RCC 7860 (cell line): ENCODE measurements at regions not wholly inside any gene's neighbourhood (a gene's known extent, or its start where the extent isn't known, plus 50 kb on each side); places are given as distances from the start of the nearest gene placed in this dataset.

Experiments
- DNase-seq: peaks from one replicate; pipeline ENCODE4 v3.0.0-alpha.2; 2015; ENCODE audit warnings: low spot score
- FAIRE-seq: peaks from 2 replicates; lab custom pipeline; 2012; peaks lifted over from hg19 to GRCh38; lab: Jason Lieb, UNC

DNA sequence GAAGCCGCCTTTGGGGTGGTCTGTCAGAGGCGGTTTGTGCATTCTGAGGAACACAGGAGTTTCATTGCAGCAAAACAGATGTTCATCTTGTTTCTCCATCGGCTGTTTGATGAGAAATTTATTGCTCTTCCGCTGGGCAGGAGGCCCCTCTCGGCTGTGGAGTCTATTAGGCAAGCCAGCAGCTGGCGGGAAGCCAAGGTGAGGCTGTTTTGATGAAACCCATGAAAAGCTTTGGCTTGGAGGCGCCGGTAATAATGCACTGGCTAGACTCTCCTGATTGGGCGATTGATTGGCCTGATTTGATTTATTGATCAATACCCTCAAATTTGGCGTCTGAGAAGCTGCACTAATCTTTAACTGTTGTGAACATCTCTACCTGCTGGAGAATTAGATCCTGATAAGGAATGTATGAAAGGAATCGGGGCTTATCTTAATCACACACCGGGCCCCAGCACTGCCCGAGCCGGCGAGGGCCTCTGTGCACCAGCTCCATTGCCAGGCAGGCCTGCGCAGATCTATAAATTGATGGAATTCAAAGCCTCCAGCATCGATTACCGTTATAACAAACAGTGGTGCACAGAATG is 187.7 kb downstream of the PHETA1 start:
- FAIRE-seq (no peak), DNase-seq (no peak)

DNA sequence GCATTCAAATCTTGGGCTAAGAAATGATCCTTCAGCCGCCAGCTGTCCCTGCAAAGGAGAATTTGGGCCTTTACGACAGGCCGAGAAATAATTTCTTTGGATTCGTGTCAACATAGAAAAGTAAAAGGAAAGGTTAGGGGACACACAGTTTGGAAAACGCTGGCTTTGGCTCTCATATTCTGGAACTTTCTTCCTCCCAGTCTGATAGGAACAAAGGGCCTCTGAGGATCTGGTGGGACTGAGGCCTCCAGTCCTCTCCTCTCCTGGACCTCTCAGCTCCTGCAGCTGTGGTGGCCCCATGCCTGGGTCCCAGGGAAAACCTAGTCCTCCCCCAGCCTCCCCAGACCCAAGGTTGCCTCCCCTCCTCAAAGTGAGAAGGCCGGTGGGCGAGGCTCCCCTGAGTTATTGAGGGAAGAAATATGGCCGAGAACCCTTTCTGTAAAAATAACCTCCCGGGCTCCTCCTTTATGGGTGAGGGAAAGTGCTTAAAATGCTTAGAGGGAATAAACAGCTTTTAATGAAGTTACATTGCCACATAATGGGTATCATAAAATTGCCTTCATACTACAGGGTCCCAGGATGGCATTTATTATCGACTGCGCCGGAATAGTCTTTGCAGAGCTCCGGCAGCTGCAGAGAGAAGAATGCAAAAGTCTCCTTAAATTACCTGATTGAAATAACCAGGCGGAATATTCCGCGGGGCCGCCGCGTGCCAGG is 188.3 kb downstream of the PHETA1 start:
- no peak for FAIRE-seq
- DNase-seq, result no peak

DNA sequence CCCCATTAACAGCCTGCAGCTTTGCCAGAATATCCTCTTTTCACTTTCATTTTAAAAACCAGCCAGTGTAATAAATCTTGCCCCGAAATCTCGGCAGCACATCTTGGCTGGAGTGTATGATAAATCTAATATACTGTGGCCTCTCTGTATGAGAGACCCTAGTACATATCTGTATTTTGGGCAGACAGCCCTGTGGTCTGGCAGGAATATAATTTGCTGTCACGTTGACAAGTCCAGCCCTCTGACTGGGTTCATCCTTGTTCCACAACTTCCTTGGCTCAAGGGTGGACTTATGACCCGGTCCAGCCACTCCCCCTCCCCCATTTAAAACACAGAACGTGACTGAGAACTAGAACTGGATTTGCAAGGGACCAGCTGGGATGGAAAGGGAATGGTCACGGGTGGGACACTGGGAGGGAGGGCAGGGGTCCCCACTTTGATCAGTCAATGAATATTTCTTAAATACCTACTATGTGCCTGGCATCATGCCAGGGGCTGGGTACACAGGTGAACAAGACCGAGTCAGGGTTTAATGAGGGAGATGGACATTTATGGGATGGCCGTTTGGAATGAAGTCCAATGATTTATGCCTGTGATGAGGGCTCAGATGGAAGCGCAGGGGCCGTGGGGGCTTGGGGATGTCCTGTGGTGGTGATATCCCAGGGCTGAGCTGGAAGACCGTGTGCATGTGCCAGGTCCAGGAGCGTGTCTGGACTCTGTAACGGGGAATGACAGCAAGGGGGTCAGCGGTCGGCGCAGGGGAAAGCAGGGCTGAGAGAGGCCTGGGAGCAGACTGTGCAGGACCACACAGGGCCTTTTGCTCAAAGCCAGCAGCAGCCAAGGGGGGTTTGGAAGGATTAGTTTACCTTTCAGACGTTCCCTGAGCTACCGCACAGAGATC is 190.5 kb downstream of the PHETA1 start:
- no peak for DNase-seq
- no peak for FAIRE-seq

- FAIRE-seq (no peak), DNase-seq (no peak)
Measured at GRCh38 chr12:111175396-111176094, 193.3 kb downstream of the PHETA1 start.

- DNase-seq (no peak), FAIRE-seq (no peak)
Measured at GRCh38 chr12:111174961-111175345, 193.9 kb downstream of the PHETA1 start.

DNA sequence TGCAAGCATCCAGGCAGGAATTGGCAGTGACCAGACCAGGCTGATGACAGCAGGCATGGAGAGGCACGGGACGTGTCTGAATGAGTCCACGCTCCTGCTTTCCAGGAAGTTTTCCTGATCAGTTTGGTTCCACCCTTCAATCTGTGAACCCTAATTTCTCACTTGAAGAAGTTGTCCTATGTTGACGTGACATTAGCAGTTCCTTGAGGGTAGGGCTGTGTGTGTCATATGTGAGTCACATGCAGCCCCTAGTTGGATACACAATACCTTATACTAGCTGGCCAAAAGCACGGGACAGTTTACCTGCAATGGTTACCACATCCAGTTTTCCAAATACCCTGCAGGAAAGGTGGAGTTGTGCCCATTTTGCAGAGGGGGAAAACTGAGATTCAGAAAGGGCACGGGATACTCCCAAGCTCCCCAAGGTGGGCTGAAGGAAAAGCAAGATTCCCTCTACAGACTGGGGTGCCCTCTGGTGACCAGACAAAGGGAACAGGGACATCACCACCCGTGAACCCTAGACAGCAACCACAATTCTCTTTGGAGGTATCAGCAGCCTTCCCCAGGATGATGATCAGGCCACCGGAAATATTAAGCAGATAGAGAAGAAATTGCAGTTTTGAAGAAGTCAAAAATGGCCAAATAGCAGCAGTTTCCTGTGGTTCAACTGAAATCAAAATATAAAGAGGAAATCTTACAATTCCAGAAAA is 194.5 kb downstream of the PHETA1 start:
- no peak for DNase-seq
- FAIRE-seq, result no peak

DNA sequence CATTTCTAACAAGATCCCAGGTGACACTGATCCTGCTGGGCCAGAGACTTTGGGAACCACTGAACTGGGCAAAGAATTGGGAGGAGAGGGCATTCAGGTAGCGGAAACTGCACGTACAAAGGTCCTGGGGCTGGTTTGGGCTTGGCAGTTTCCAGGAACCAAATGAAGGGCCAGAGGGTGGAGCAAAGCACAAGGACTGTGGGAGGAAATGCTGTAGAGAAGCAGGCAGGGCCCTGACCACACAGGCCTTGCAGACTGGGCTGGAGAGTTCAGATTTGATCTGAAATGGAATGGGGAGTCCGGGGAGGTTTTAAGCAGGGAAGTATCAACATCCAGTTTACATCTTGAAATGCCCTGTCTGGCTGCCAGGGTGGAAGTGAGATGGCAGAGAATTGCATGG is 195.1 kb downstream of the PHETA1 start:
- DNase-seq (no peak), FAIRE-seq (no peak)

- no peak for FAIRE-seq
- no peak for DNase-seq
Measured at GRCh38 chr12:111173391-111173790, 195.5 kb downstream of the PHETA1 start.

GRCh38 chr12:111172786-111173185 is 196.1 kb downstream of the PHETA1 start:
- FAIRE-seq (no peak), DNase-seq (no peak)

GRCh38 chr12:111171832-111172231 is 197.1 kb downstream of the PHETA1 start:
- DNase-seq (no peak), FAIRE-seq (no peak)

GRCh38 chr12:111171345-111171744 is 197.6 kb downstream of the PHETA1 start:
- DNase-seq (no peak), FAIRE-seq (no peak)

GRCh38 chr12:111170543-111170942 is 198.4 kb downstream of the PHETA1 start:
- FAIRE-seq (no peak), DNase-seq (no peak)

DNA sequence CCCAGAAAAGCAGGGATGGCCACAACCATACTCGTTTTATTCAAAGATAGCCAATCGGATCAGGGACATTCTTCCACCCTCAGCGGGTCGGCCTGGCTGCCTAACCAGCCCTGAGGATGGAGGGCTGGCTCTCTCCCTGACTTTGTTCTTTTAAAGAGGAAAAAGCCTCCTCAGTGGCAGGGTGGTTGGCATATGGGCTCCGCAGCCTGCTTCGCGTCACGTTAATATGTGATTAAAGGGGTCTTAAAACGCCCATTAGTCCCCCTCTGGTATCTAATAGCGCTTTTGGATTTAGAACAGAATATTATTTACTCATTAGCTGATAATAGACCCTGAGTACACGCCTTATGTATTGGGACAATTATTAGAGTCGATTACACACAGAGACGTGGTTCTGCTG is 199.4 kb downstream of the PHETA1 start:
- DNase-seq (no peak), FAIRE-seq (no peak)

GRCh38 chr12:111169032-111169431 is 199.9 kb downstream of the PHETA1 start:
- no peak for FAIRE-seq

GRCh38 chr12:111168009-111168900 is 200.6 kb downstream of the PHETA1 start:
- FAIRE-seq (no peak), DNase-seq (no peak)

More at GRCh38 chr12:111169032-111169431, 199.9 kb downstream of the PHETA1 start:
- no peak for DNase-seq

DNA sequence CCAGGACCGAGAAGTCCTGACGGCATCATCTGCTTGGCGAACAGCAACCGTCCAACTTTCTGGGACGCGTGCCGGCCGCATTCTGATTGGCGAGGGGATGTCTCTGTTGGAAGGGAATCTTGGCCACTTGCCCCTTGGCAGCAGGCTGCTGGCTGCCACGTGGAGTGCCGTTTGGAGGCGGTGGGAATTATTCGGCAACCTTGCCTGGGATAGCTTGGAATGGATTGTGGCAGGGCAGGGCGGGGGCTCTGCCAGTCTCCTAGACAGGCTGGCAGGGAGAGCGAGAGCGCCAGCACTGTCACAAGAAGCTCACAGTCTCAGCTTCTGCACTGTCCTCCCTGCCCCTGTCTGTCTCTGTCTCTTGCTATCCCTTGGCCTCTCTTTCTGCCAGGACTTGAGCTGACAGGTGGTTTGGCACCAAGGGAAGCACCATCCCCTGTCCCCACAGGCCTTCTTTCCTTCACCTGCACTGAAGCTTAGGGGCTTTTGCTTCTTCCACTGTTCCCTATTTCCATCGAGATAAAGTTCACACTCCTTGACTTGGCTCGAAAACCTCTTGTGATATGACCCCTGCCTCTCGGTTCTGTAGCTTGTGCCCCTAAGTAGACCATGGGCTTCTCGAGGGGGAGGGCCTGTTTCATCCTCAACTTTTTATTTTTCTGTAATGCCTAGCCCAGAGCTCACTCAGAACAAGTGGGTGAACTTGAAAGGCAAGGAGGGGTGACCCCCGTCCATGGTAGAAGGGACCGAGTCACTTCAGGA is 201.9 kb downstream of the PHETA1 start:
- FAIRE-seq (no peak), DNase-seq (no peak)

GRCh38 chr12:111164833-111165525 is 203.9 kb downstream of the PHETA1 start:
- no peak for DNase-seq
- no peak for FAIRE-seq

- DNase-seq, result no peak
- FAIRE-seq, result no peak
Measured at GRCh38 chr12:111163422-111163821, 205.5 kb downstream of the PHETA1 start.
